ENCODE measurements at regions not wholly inside any gene's neighbourhood (a gene's known extent, or its start where the extent isn't known, plus 50 kb on each side); places are given as distances from the start of the nearest gene placed in this dataset.

- intact Hi-C loops (cut with DNase I; ENCODE audit: low total_unique reads): no loop called here
- no peaks in the 10 kb centered on the region for H3K4me1 ChIP-seq
- H3K27me3 ChIP-seq: no peaks in the 10 kb centered on the region
- H3K27ac ChIP-seq: no peak overlapping the region
- no peak for DNase-seq (ENCODE audit: low spot score in 2 of 2)
- H3K9me3 ChIP-seq: no peaks in the 10 kb centered on the region
- TF ChIP-seq POLR2A (IDR thresholded peaks at IDR 0.05) (no peak), POLR2AphosphoS5 (IDR thresholded peaks at IDR 0.05) (no peak), CTCF (IDR thresholded peaks at IDR 0.05) (no peak)
- H3K36me3 ChIP-seq: no peaks in the 10 kb centered on the region
- H3K4me3 ChIP-seq: no peak overlapping the region
Observed at GRCh38 chr1:90574692-90575370, 142.3 kb downstream of the BARHL2 start.

- intact Hi-C loops (cut with DNase I; ENCODE audit: low total_unique reads): no loop called here
Observed at GRCh38 chr1:90573736-90574135, 143.4 kb downstream of the BARHL2 start.

GRCh38 chr1:90572446-90572845, 144.7 kb downstream of the BARHL2 start:
- Histone ChIP-seq H3K4me3 (no peak overlapping the region), H3K9me3 (no peaks in the 10 kb centered on the region), H3K27me3 (no peaks in the 10 kb centered on the region), H3K27ac (no peak overlapping the region), H3K4me1 (no peaks in the 10 kb centered on the region), H3K36me3 (no peaks in the 10 kb centered on the region)
- DNase-seq (ENCODE audit: low spot score in 2 of 2): no peak
- intact Hi-C loops (cut with DNase I; ENCODE audit: low total_unique reads): no loop called here
- no peak for TF ChIP-seq POLR2A (IDR thresholded peaks at IDR 0.05)
- no peak for TF ChIP-seq POLR2AphosphoS5 (IDR thresholded peaks at IDR 0.05)

More at GRCh38 chr1:90573736-90574135, 143.4 kb downstream of the BARHL2 start:
- no peak overlapping the region for H3K4me3 ChIP-seq
- no peaks in the 10 kb centered on the region for H3K4me1 ChIP-seq
- H3K27me3 ChIP-seq: no peaks in the 10 kb centered on the region
- TF ChIP-seq POLR2A (IDR thresholded peaks at IDR 0.05) (no peak), POLR2AphosphoS5 (IDR thresholded peaks at IDR 0.05) (no peak), CTCF (IDR thresholded peaks at IDR 0.05) (no peak)
- H3K27ac ChIP-seq: no peak overlapping the region
- DNase-seq (ENCODE audit: low spot score in 2 of 2): no peak
- H3K36me3 ChIP-seq: no peaks in the 10 kb centered on the region
- H3K9me3 ChIP-seq: no peaks in the 10 kb centered on the region

- no peak overlapping the region for H3K27ac ChIP-seq
- no peaks in the 10 kb centered on the region for H3K36me3 ChIP-seq
- H3K27me3 ChIP-seq: no peaks in the 10 kb centered on the region
- TF ChIP-seq POLR2A (IDR thresholded peaks at IDR 0.05) (no peak), POLR2AphosphoS5 (IDR thresholded peaks at IDR 0.05) (no peak), CTCF (IDR thresholded peaks at IDR 0.05) (no peak)
- no peaks in the 10 kb centered on the region for H3K9me3 ChIP-seq
- no peak overlapping the region for H3K4me3 ChIP-seq
- DNase-seq (ENCODE audit: low spot score in 2 of 2): no peak
- H3K4me1 ChIP-seq: no peaks in the 10 kb centered on the region
- intact Hi-C loops (cut with DNase I; ENCODE audit: low total_unique reads): no loop called here
Observed at GRCh38 chr1:90568436-90568835, 148.7 kb downstream of the BARHL2 start.

GRCh38 chr1:90564164-90564563, 152.9 kb downstream of the BARHL2 start:
- Histone ChIP-seq H3K27ac (no peak overlapping the region), H3K4me1 (no peaks in the 10 kb centered on the region), H3K9me3 (no peaks in the 10 kb centered on the region), H3K36me3 (no peaks in the 10 kb centered on the region), H3K4me3 (no peak overlapping the region), H3K27me3 (no peaks in the 10 kb centered on the region)
- no peak for DNase-seq (ENCODE audit: low spot score in 2 of 2)
- TF ChIP-seq POLR2AphosphoS5 (IDR thresholded peaks at IDR 0.05): no peak
- no peak for TF ChIP-seq CTCF (IDR thresholded peaks at IDR 0.05)
- no peak for TF ChIP-seq POLR2A (IDR thresholded peaks at IDR 0.05)
- intact Hi-C loops (cut with DNase I; ENCODE audit: low total_unique reads): loop anchor here (5.0 kb wide), 1 partner anchor 1753 kb away; no protein-coding TSS in a partner anchor

All from breast epithelium (tissue), 4 donors.